DND-41 (cell line): ENCODE measurements at regions not wholly inside any gene's neighbourhood (a gene's known extent, or its start where the extent isn't known, plus 50 kb on each side); places are given as distances from the start of the nearest gene placed in this dataset.

Source experiments
- ATAC-seq: fragments of 200-7000 bp; cut with Tn5 transposase; 3 replicates; pipeline ENCODE4 v1.9.1; 2021; ENCODE audit warnings: low read depth; ENCODE audit not compliant: insufficient read depth
- DNase-seq: peaks from one replicate; pipeline ENCODE4 v3.0.0-alpha.2; 2020
- H2AFZ ChIP-seq: 2 replicates; pipeline ENCODE4 v1.6.0; 2012; ENCODE audit warnings: low read depth, low read length
- H3K27ac ChIP-seq: 2 replicates; pipeline ENCODE4 v1.5.1; 2012; ENCODE audit warnings: low read length, inconsistent platforms
- H3K27me3 ChIP-seq: fragments of 200-600 bp; sonication (generic); 2 replicates; pipeline ENCODE4 v1.6.0; 2012; ENCODE audit warnings: low read length, mild to moderate bottlenecking, inconsistent platforms; ENCODE audit not compliant: insufficient read depth, poor library complexity
- H3K36me3 ChIP-seq: 2 replicates; pipeline ENCODE4 v1.5.1; 2012; ENCODE audit warnings: low read length, inconsistent platforms; ENCODE audit not compliant: insufficient read depth
- H3K4me1 ChIP-seq: 2 replicates; pipeline ENCODE4 v1.5.1; 2012; ENCODE audit warnings: mild to moderate bottlenecking, low read length; ENCODE audit not compliant: insufficient read depth
- H3K4me2 ChIP-seq: 2 replicates; pipeline ENCODE4 v1.6.0; 2012; ENCODE audit warnings: mild to moderate bottlenecking, moderate library complexity, low read length, inconsistent platforms; ENCODE audit not compliant: insufficient read depth
- H3K4me3 ChIP-seq, 2 experiments: fragments of 200-600 bp in 1 of 2; shearing (Covaris generic) in 1 of 2; 2 replicates each; pipeline ENCODE4 v1.5.1; 2012 to 2016; ENCODE audit warnings: inconsistent platforms in 2 of 2, low read length in 2 of 2, mild to moderate bottlenecking in 2 of 2, low read depth in 1 of 2, moderate library complexity in 1 of 2
- H3K79me2 ChIP-seq: 2 replicates; pipeline ENCODE4 v1.6.0; 2012; ENCODE audit warnings: low read length, inconsistent platforms; ENCODE audit not compliant: insufficient read depth
- H3K9ac ChIP-seq: 2 replicates; pipeline ENCODE4 v1.6.0; 2012; ENCODE audit warnings: low read depth, mild to moderate bottlenecking, inconsistent platforms, low read length, moderate library complexity
- H3K9me3 ChIP-seq: 2 replicates; pipeline ENCODE4 v1.5.1; 2012; ENCODE audit warnings: low read length, moderate library complexity, mild to moderate bottlenecking, inconsistent platforms; ENCODE audit not compliant: insufficient read depth, severe bottlenecking
- H4K20me1 ChIP-seq: 2 replicates; pipeline ENCODE4 v1.6.0; 2012; ENCODE audit warnings: low read length; ENCODE audit not compliant: insufficient read depth
- CTCF ChIP-seq: IDR thresholded peaks from 2 replicates; pipeline ENCODE4 v1.5.1; 2012; ENCODE audit warnings: borderline replicate concordance, low read length, moderate library complexity, mild to moderate bottlenecking; ENCODE audit not compliant: poor library complexity, severe bottlenecking; ENCODE audit errors: extremely low read depth
- EZH2 ChIP-seq: IDR thresholded peaks from 3 replicates; pipeline ENCODE4 v1.6.1; 2012; ENCODE audit warnings: borderline replicate concordance, low read depth, mild to moderate bottlenecking, moderate library complexity, low read length, inconsistent platforms; ENCODE audit not compliant: severe bottlenecking

GRCh38 chr6:137933696-137934095, 66.6 kb downstream of the TNFAIP3 start:
- Histone ChIP-seq H3K79me2 (no peaks in the 10 kb centered on the region), H3K9me3 (peaks cover 25% of the 10 kb centered on the region), H3K27me3 (no peaks in the 10 kb centered on the region), H3K36me3 (no peaks in the 10 kb centered on the region), H3K4me2 (no peak overlapping the region), H2AFZ (no peak overlapping the region), H3K4me3 (no peak overlapping the region), H4K20me1 (no peaks in the 10 kb centered on the region), H3K27ac (no peak overlapping the region), H3K4me1 (peaks cover 11% of the 10 kb centered on the region), H3K9ac (no peak overlapping the region)
- DNase-seq (no peak), ATAC-seq (no peak)
- TF ChIP-seq CTCF (no peak), EZH2 (no peak)

- no peak overlapping the region for H3K4me2 ChIP-seq
- H3K36me3 ChIP-seq = no peaks in the 10 kb centered on the region
- no peak for ATAC-seq
Observed at GRCh38 chr6:137936798-137937197, 69.7 kb downstream of the TNFAIP3 start.

GRCh38 chr6:137937834-137938233, 70.8 kb downstream of the TNFAIP3 start:
- H4K20me1 ChIP-seq = no peaks in the 10 kb centered on the region
- H3K27ac ChIP-seq = no peak overlapping the region
- no peak overlapping the region for H3K4me2 ChIP-seq
- H2AFZ ChIP-seq = no peak overlapping the region
- H3K4me1 ChIP-seq = peaks cover 7% of the 10 kb centered on the region
- no peak overlapping the region for H3K4me3 ChIP-seq
- no peak for ATAC-seq
- TF ChIP-seq CTCF (no peak), EZH2 (no peak)
- DNase-seq = no peak
- H3K9me3 ChIP-seq = peaks cover 29% of the 10 kb centered on the region
- H3K27me3 ChIP-seq = no peaks in the 10 kb centered on the region
- H3K9ac ChIP-seq = no peak overlapping the region
- no peaks in the 10 kb centered on the region for H3K79me2 ChIP-seq
- H3K36me3 ChIP-seq = no peaks in the 10 kb centered on the region

More at GRCh38 chr6:137936798-137937197, 69.7 kb downstream of the TNFAIP3 start:
- Histone ChIP-seq H2AFZ (no peak overlapping the region), H3K79me2 (no peaks in the 10 kb centered on the region), H3K27ac (no peak overlapping the region), H3K9me3 (peaks cover 29% of the 10 kb centered on the region), H3K27me3 (no peaks in the 10 kb centered on the region), H3K4me1 (peaks cover 7% of the 10 kb centered on the region), H3K9ac (no peak overlapping the region), H3K4me3 (no peak overlapping the region), H4K20me1 (no peaks in the 10 kb centered on the region)
- DNase-seq = no peak
- no peak for TF ChIP-seq CTCF
- no peak for TF ChIP-seq EZH2

GRCh38 chr6:137938770-137939379, 71.8 kb downstream of the TNFAIP3 start:
- no peak for DNase-seq
- no peak for ATAC-seq
- Histone ChIP-seq H3K4me3 (no peak overlapping the region), H3K4me1 (peaks cover 7% of the 10 kb centered on the region), H3K79me2 (no peaks in the 10 kb centered on the region), H3K27me3 (no peaks in the 10 kb centered on the region), H3K9me3 (peaks cover 29% of the 10 kb centered on the region), H3K36me3 (no peaks in the 10 kb centered on the region), H3K4me2 (no peak overlapping the region), H2AFZ (no peak overlapping the region), H3K27ac (no peak overlapping the region), H3K9ac (no peak overlapping the region), H4K20me1 (no peaks in the 10 kb centered on the region)
- TF ChIP-seq EZH2 = no peak
- no peak for TF ChIP-seq CTCF
